ENCODE measurements at regions not wholly inside any gene's neighbourhood (a gene's known extent, or its start where the extent isn't known, plus 50 kb on each side); places are given as distances from the start of the nearest gene placed in this dataset.
A peak's percentile ranks its signal among the peaks of the same experiment; 100 is the strongest.

- DNase-seq (ENCODE audit: low spot score): no peak
- POLR2A ChIA-PET (ENCODE audit: low non-redundant PET): no interaction called here
- Histone ChIP-seq H3K4me1 (ENCODE audit: insufficient read depth, low read length, poor library complexity, severe bottlenecking) (peaks cover 36% of the 10 kb centered on the region), H3K36me3 (ENCODE audit: insufficient read depth, low read length, poor library complexity, severe bottlenecking) (no peaks in the 10 kb centered on the region), H3K9me3 (ENCODE audit: low read depth, low read length, poor library complexity, severe bottlenecking) (no peaks in the 10 kb centered on the region), H3K27me3 (replicated peaks; ENCODE audit: insufficient read depth, low read depth, low read length, poor library complexity) (no peaks in the 10 kb centered on the region), H3K27ac (ENCODE audit: low read depth, low read length, poor library complexity, severe bottlenecking) (no peak overlapping the region), H3K4me3 (ENCODE audit: low read depth, low read length, poor library complexity, severe bottlenecking) (no peak overlapping the region)
- TF ChIP-seq CTCF (conservative IDR thresholded peaks at IDR 0.05; ENCODE audit: low read depth, low read length): no peak
- no peak for TF ChIP-seq EZH2 (IDR thresholded peaks at IDR 0.05; ENCODE audit: borderline replicate concordance, low read depth, low read length, poor library complexity, severe bottlenecking)
- intact Hi-C loops (cut with micrococcal nuclease; ENCODE audit: unreplicated experiment): no loop called here
- BruUV-seq (replicated peaks): no TSS peak
- CTCF ChIA-PET: no interaction called here
Measured at GRCh38 chr2:18156421-18156820, 278.0 kb downstream of the KCNS3 start.

GRCh38 chr2:18156002-18156401 lies 277.5 kb downstream of the KCNS3 start:
- CTCF ChIA-PET: no interaction called here
- no peaks in the 10 kb centered on the region for H3K9me3 ChIP-seq (ENCODE audit: low read depth, low read length, poor library complexity, severe bottlenecking)
- no TSS peak for BruUV-seq (replicated peaks)
- H3K27me3 ChIP-seq (replicated peaks; ENCODE audit: insufficient read depth, low read depth, low read length, poor library complexity): no peaks in the 10 kb centered on the region
- no peaks in the 10 kb centered on the region for H3K36me3 ChIP-seq (ENCODE audit: insufficient read depth, low read length, poor library complexity, severe bottlenecking)
- no peak for DNase-seq (ENCODE audit: low spot score)
- peaks cover 32% of the 10 kb centered on the region for H3K4me1 ChIP-seq (ENCODE audit: insufficient read depth, low read length, poor library complexity, severe bottlenecking)
- no peak overlapping the region for H3K4me3 ChIP-seq (ENCODE audit: low read depth, low read length, poor library complexity, severe bottlenecking)
- POLR2A ChIA-PET (ENCODE audit: low non-redundant PET): no interaction called here
- TF ChIP-seq EZH2 (IDR thresholded peaks at IDR 0.05; ENCODE audit: borderline replicate concordance, low read depth, low read length, poor library complexity, severe bottlenecking) (no peak), CTCF (conservative IDR thresholded peaks at IDR 0.05; ENCODE audit: low read depth, low read length) (no peak)
- intact Hi-C loops (cut with micrococcal nuclease; ENCODE audit: unreplicated experiment): no loop called here
- H3K27ac ChIP-seq (ENCODE audit: low read depth, low read length, poor library complexity, severe bottlenecking): no peak overlapping the region

DNA sequence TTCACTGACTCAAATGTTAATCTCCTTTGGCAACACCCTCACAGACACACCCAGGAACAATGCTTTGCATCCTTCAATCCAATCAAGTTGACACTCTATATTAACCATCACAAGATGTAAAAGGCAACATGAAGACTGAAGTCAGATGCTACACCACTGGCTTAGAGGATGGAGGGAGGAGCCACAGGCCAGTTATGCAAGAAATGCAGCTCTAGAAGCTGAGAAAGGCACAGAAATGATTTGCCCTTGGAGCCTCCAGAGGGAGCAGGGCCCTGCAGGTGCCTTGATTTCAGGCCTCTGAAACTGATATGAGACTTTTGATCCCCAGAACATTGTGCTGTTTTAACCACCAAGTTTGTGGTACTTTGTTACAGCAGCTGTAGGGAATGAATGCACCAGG lies 276.3 kb downstream of the KCNS3 start:
- TF ChIP-seq CTCF (conservative IDR thresholded peaks at IDR 0.05; ENCODE audit: low read depth, low read length) (0 out of 2 replicates have a peak, but pooled peaks have one; percentile 26), EZH2 (IDR thresholded peaks at IDR 0.05; ENCODE audit: borderline replicate concordance, low read depth, low read length, poor library complexity, severe bottlenecking) (no peak)
- H3K36me3 ChIP-seq (ENCODE audit: insufficient read depth, low read length, poor library complexity, severe bottlenecking): no peaks in the 10 kb centered on the region
- no peaks in the 10 kb centered on the region for H3K9me3 ChIP-seq (ENCODE audit: low read depth, low read length, poor library complexity, severe bottlenecking)
- intact Hi-C loops (cut with micrococcal nuclease; ENCODE audit: unreplicated experiment): no loop called here
- H3K4me1 ChIP-seq (ENCODE audit: insufficient read depth, low read length, poor library complexity, severe bottlenecking): peaks cover 20% of the 10 kb centered on the region
- no TSS peak for BruUV-seq (replicated peaks)
- no peaks in the 10 kb centered on the region for H3K27me3 ChIP-seq (replicated peaks; ENCODE audit: insufficient read depth, low read depth, low read length, poor library complexity)
- DNase-seq (ENCODE audit: low spot score): no peak
- ChIA-PET POLR2A (ENCODE audit: low non-redundant PET) (no interaction called here), CTCF (no interaction called here)
- no peak overlapping the region for H3K4me3 ChIP-seq (ENCODE audit: low read depth, low read length, poor library complexity, severe bottlenecking)
- H3K27ac ChIP-seq (ENCODE audit: low read depth, low read length, poor library complexity, severe bottlenecking): no peak overlapping the region

Measured in A673 (cell line).